Endodermal cell (in vitro differentiated cells): ENCODE measurements at regions not wholly inside any gene's neighbourhood (a gene's known extent, or its start where the extent isn't known, plus 50 kb on each side); places are given as distances from the start of the nearest gene placed in this dataset.
A peak's percentile ranks its signal among the peaks of the same experiment; 100 is the strongest.

Experiments used
- DNase-seq: peaks from one replicate; pipeline ENCODE4 v3.0.0-alpha.2; 2017
- H3K27ac ChIP-seq: 2 replicates; pipeline ENCODE4 v1.5.1; 2013; ENCODE audit warnings: mild to moderate bottlenecking, low read depth, low read length, moderate library complexity
- H3K27me3 ChIP-seq: 2 replicates; pipeline ENCODE4 v1.6.1; 2013; ENCODE audit warnings: mild to moderate bottlenecking, low read length, moderate library complexity; ENCODE audit not compliant: insufficient read depth, control insufficient read depth, poor library complexity, severe bottlenecking
- H3K36me3 ChIP-seq: 2 replicates; pipeline ENCODE4 v1.7.0; 2013; ENCODE audit warnings: mild to moderate bottlenecking, low read length, moderate library complexity; ENCODE audit not compliant: control insufficient read depth, insufficient read depth
- H3K4me1 ChIP-seq: one replicate; pipeline ENCODE4 v1.7.0; 2013; ENCODE audit warnings: low read length; ENCODE audit not compliant: control insufficient read depth, insufficient read depth
- H3K4me3 ChIP-seq: 2 replicates; pipeline ENCODE4 v1.5.1; 2013; ENCODE audit warnings: mild to moderate bottlenecking, low read length, moderate library complexity
- H3K9ac ChIP-seq: 2 replicates; pipeline ENCODE4 v1.6.1; 2013; ENCODE audit warnings: mild to moderate bottlenecking, low read length, moderate library complexity; ENCODE audit not compliant: poor library complexity, severe bottlenecking; ENCODE audit errors: extremely low read depth
- H3K9me3 ChIP-seq: 2 replicates; pipeline ENCODE4 v1.6.1; 2013; ENCODE audit warnings: mild to moderate bottlenecking, low read length, moderate library complexity; ENCODE audit not compliant: control insufficient read depth
- H3K27ac Mint-ChIP-seq: 2 replicates; pipeline ENCODE4 v1.8.0; 2020; ENCODE audit warnings: mixed read lengths
- H3K27me3 Mint-ChIP-seq: 2 replicates; pipeline ENCODE4 v1.8.0; 2021; ENCODE audit warnings: mild to moderate bottlenecking, mixed read lengths; ENCODE audit not compliant: insufficient read depth
- H3K36me3 Mint-ChIP-seq: 2 replicates; pipeline ENCODE4 v1.8.0; 2020; ENCODE audit warnings: low read depth, mixed read lengths
- H3K4me1 Mint-ChIP-seq: 2 replicates; pipeline ENCODE4 v1.8.0; 2020; ENCODE audit warnings: mixed read lengths
- H3K4me3 Mint-ChIP-seq: 2 replicates; pipeline ENCODE4 v1.8.0; 2020; ENCODE audit warnings: mild to moderate bottlenecking, moderate library complexity, mixed read lengths
- H3K9me3 Mint-ChIP-seq: 2 replicates; pipeline ENCODE4 v1.8.0; 2020; ENCODE audit warnings: mild to moderate bottlenecking, mixed read lengths
- WGBS, 2 experiments: methylation state at CpG; one replicate each; pipeline versions ENCODE4 v1.1.5 to v1.1.7; 2013; ENCODE audit warnings: missing lambda C conversion rate in 2 of 2, mixed read lengths in 1 of 2; ENCODE audit not compliant: insufficient coverage in 1 of 2, insufficient read length in 1 of 2; 5-methylcytosine and 5-hydroxymethylcytosine counted together
- TF ChIP-seq, protein P1 (sequence below): fragments of 200-600 bp; sonication (generic); conservative IDR thresholded peaks from 2 replicates; pipeline ENCODE4 v1.5.0; 2021; ENCODE audit warnings: antibody characterized with exemption, mild to moderate bottlenecking

GRCh38 chr20:39825950-39826349 lies 863.1 kb downstream of the MAFB start:
- no peaks in the 10 kb centered on the region for H3K9me3 ChIP-seq
- H3K27me3 Mint-ChIP-seq, result no peaks in the 10 kb centered on the region
- 95% methylated on average over 2 to 3 of the region's 3 CpGs for whole genome bisulfite sequencing, 2 experiments

DNA sequence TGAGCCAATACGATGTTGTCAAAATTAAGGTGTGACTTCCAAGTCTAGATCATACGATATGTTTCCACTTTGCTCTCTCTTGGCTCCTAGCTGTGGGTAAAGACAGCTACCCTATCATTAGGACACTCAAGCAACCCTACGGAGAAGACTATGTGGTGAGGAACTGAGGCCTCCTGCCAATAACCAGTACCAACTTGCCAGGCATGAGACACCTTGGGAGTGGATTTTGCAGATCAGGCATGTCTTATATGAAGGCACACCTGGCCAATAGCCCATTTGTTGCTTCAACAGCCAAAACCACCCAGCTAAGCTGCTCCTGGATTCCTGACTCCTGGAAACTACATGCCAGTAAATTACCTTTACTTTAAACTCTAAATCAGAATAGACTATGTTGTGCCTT lies 863.4 kb downstream of the DHX35 start:
- Histone ChIP-seq H3K4me3 (no peak overlapping the region), H3K9me3 (no peaks in the 10 kb centered on the region), H3K9ac (no peak overlapping the region), H3K27ac (no peak overlapping the region), H3K36me3 (no peaks in the 10 kb centered on the region), H3K27me3 (no peaks in the 10 kb centered on the region), H3K4me1 (no peaks in the 10 kb centered on the region)
- TF ChIP-seq, protein P1, sequence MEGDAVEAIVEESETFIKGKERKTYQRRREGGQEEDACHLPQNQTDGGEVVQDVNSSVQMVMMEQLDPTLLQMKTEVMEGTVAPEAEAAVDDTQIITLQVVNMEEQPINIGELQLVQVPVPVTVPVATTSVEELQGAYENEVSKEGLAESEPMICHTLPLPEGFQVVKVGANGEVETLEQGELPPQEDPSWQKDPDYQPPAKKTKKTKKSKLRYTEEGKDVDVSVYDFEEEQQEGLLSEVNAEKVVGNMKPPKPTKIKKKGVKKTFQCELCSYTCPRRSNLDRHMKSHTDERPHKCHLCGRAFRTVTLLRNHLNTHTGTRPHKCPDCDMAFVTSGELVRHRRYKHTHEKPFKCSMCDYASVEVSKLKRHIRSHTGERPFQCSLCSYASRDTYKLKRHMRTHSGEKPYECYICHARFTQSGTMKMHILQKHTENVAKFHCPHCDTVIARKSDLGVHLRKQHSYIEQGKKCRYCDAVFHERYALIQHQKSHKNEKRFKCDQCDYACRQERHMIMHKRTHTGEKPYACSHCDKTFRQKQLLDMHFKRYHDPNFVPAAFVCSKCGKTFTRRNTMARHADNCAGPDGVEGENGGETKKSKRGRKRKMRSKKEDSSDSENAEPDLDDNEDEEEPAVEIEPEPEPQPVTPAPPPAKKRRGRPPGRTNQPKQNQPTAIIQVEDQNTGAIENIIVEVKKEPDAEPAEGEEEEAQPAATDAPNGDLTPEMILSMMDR, result no peak
- H3K27ac Mint-ChIP-seq, result no peak overlapping the region
- no peak for DNase-seq
- no peaks in the 10 kb centered on the region for H3K27me3 Mint-ChIP-seq
- 89 to 90% methylated on average over 2 to 3 of the region's 3 CpGs for WGBS, 2 experiments
- peaks cover 4% of the 10 kb centered on the region for H3K4me1 Mint-ChIP-seq
- H3K9me3 Mint-ChIP-seq, result no peaks in the 10 kb centered on the region
- H3K4me3 Mint-ChIP-seq, result no peak overlapping the region
- H3K36me3 Mint-ChIP-seq, result no peaks in the 10 kb centered on the region

More at GRCh38 chr20:39825950-39826349, 863.1 kb downstream of the MAFB start:
- Mint-ChIP-seq H3K36me3 (no peaks in the 10 kb centered on the region), H3K4me1 (peaks cover 4% of the 10 kb centered on the region), H3K27ac (no peak overlapping the region), H3K9me3 (no peaks in the 10 kb centered on the region), H3K4me3 (no peak overlapping the region)
- Histone ChIP-seq H3K9ac (no peak overlapping the region), H3K4me1 (no peaks in the 10 kb centered on the region), H3K36me3 (no peaks in the 10 kb centered on the region), H3K27me3 (no peaks in the 10 kb centered on the region), H3K27ac (no peak overlapping the region), H3K4me3 (no peak overlapping the region)
- DNase-seq, result no peak
- TF ChIP-seq, protein P1, result no peak

DNA sequence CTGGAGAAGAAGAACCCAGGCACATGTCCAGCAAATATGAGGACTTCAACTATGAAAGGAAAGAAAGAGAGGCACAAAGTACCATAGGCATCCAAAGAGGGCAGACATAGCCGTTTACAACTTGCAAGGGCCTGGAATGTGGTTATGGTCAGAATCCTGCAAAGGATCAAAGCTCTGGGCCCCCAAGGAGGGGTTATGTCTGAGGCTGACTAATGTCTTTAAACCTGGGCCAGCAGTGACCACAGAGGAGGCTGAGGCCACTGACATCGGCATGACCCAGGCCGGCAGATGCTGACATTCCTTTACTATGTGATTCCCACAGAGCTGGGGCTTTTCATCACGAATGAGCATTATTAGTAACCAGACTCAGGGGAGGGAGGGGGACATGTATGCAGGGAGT lies 861.1 kb downstream of the DHX35 start:
- H3K27me3 ChIP-seq, result no peaks in the 10 kb centered on the region
- no peak overlapping the region for H3K4me3 Mint-ChIP-seq
- 71 to 81% methylated on average over 2 to 4 of the region's 4 CpGs for WGBS, 2 experiments
- no peaks in the 10 kb centered on the region for H3K9me3 Mint-ChIP-seq
- H3K36me3 Mint-ChIP-seq, result no peaks in the 10 kb centered on the region
- TF ChIP-seq, protein P1, result no peak
- no peak overlapping the region for H3K4me3 ChIP-seq
- H3K9ac ChIP-seq, result no peak overlapping the region
- H3K4me1 Mint-ChIP-seq, result peaks cover 3% of the 10 kb centered on the region
- no peak overlapping the region for H3K27ac ChIP-seq
- H3K36me3 ChIP-seq, result no peaks in the 10 kb centered on the region
- H3K4me1 ChIP-seq, result no peaks in the 10 kb centered on the region
- H3K9me3 ChIP-seq, result no peaks in the 10 kb centered on the region
- no peaks in the 10 kb centered on the region for H3K27me3 Mint-ChIP-seq
- H3K27ac Mint-ChIP-seq, result peak overlapping the region; percentile 67
- DNase-seq, result no peak
